Peyer's patch (tissue), 4 donors: ENCODE measurements at regions not wholly inside any gene's neighbourhood (a gene's known extent, or its start where the extent isn't known, plus 50 kb on each side); places are given as distances from the start of the nearest gene placed in this dataset.

Source experiments
- CTCF ChIP-seq, 6 experiments: fragments of 450-650 bp in 4 of 6; fragments of 200-600 bp in 2 of 6; sonication (generic) in 1 of 6; IDR thresholded peaks; one replicate each; pipeline ENCODE4 v1.5.1; 2017 to 2019; ENCODE audit warnings: antibody characterized with exemption in 6 of 6, mild to moderate bottlenecking in 3 of 6, moderate library complexity in 1 of 6
- POLR2A ChIP-seq, 2 donors: fragments of 450-650 bp; IDR thresholded peaks; one replicate each; pipeline ENCODE4 v1.5.1; 2017; ENCODE audit warnings: antibody characterized with exemption in 2 of 2, mild to moderate bottlenecking in 2 of 2, moderate library complexity in 2 of 2

GRCh38 chr1:95854457-95854856 is 620.4 kb downstream of the RWDD3 start:
- no peak for TF ChIP-seq CTCF (IDR thresholded peaks at IDR 0.05)
- no peak for TF ChIP-seq POLR2A (IDR thresholded peaks at IDR 0.05)
